HepG2 (cell line): ENCODE measurements at regions not wholly inside any gene's neighbourhood (a gene's known extent, or its start where the extent isn't known, plus 50 kb on each side); places are given as distances from the start of the nearest gene placed in this dataset.

Source experiments
- ATAC-seq: fragments of 200-7000 bp; cut with Tn5 transposase; 3 replicates; pipeline ENCODE4 v1.9.1; 2020; ENCODE audit warnings: mild to moderate bottlenecking, moderate library complexity
- BruUV-seq: library from RNA; stranded (reverse); fragments of 400-500 nt; replicated peaks from 2 replicates; lab custom pipeline; 2021; lab: Mats Ljungman, UMichigan
- CTCF ChIA-PET: fragments of 300-600 bp; formaldehyde crosslinking; extraction: SDS; loops from one replicate; lab custom pipeline; 2021; ENCODE audit warnings: low total read pairs, inconsistent platforms, low intra/inter-chr PET ratio; lab: Yijun Ruan, JAX
- POLR2A ChIA-PET: fragments of 350-600 bp; sonication (Branson Sonifier 250); formaldehyde crosslinking; loops from one replicate; lab custom pipeline; 2020; ENCODE audit warnings: antibody characterized with exemption, inconsistent platforms; lab: Yijun Ruan, JAX
- DNase-seq: peaks from one replicate; pipeline ENCODE4 v3.0.0-alpha.2; 2015; ENCODE audit warnings: low spot score
- FAIRE-seq: peaks from 3 replicates; lab custom pipeline; 2011; peaks lifted over from hg19 to GRCh38; lab: Jason Lieb, UNC
- H2AFZ ChIP-seq: one replicate; pipeline ENCODE4 v1.6.1; 2011; ENCODE audit warnings: low read length, inconsistent platforms
- H3K27ac ChIP-seq: fragments of 300-600 bp; 3 replicates; pipeline ENCODE4 v1.8.0; 2011; ENCODE audit warnings: mixed run types, mild to moderate bottlenecking, mixed read lengths, low read length, inconsistent platforms; ENCODE audit not compliant: insufficient read depth; ENCODE audit errors: extremely low read length
- H3K27me3 ChIP-seq, 2 experiments: fragments of 200-600 bp in 1 of 2; 2 replicates in 1 of 2; 3 replicates in 1 of 2; pipeline versions ENCODE4 v1.6.0 to v1.8.0; 2011; ENCODE audit warnings: low read length in 2 of 2, mild to moderate bottlenecking in 2 of 2, moderate library complexity in 2 of 2, inconsistent platforms in 1 of 2; ENCODE audit not compliant: insufficient read depth in 2 of 2, control insufficient read depth in 1 of 2
- H3K36me3 ChIP-seq, 2 experiments: fragments of 200-600 bp in 1 of 2; replicated peaks in 1 of 2; 2 replicates in 1 of 2; 3 replicates in 1 of 2; pipeline versions ENCODE4 v1.5.1 to v1.8.0; 2011; ENCODE audit warnings: low read length in 2 of 2, inconsistent platforms in 1 of 2; ENCODE audit not compliant: insufficient read depth in 2 of 2, control insufficient read depth in 1 of 2
- H3K4me1 ChIP-seq: 2 replicates; pipeline ENCODE4 v1.5.1; 2012; ENCODE audit warnings: low read length, inconsistent platforms; ENCODE audit not compliant: insufficient read depth
- H3K4me2 ChIP-seq: 2 replicates; pipeline ENCODE4 v1.6.0; 2011; ENCODE audit warnings: low read depth, low read length, inconsistent platforms
- H3K4me3 ChIP-seq, 3 experiments: fragments of 200-600 bp in 1 of 3; sonication (generic), shearing (Covaris generic) in 1 of 3; replicated peaks in 1 of 3; 2 replicates each; pipeline ENCODE4 v1.5.1; 2011 to 2016; ENCODE audit warnings: low read length in 3 of 3, inconsistent platforms in 2 of 3, low read depth in 2 of 3, mild to moderate bottlenecking in 2 of 3, control low read depth in 1 of 3, mixed read lengths in 1 of 3; ENCODE audit not compliant: insufficient read depth in 1 of 3
- H3K79me2 ChIP-seq: one replicate; pipeline ENCODE4 v1.6.1; 2011; ENCODE audit warnings: low read length, inconsistent platforms; ENCODE audit not compliant: insufficient read depth
- H3K9ac ChIP-seq: 2 replicates; pipeline ENCODE4 v1.6.0; 2011; ENCODE audit warnings: mild to moderate bottlenecking, low read depth, low read length, inconsistent platforms; ENCODE audit not compliant: insufficient read depth
- H3K9me3 ChIP-seq: 2 replicates; pipeline ENCODE4 v1.5.1; 2012; ENCODE audit warnings: mild to moderate bottlenecking, low read length
- H4K20me1 ChIP-seq: 2 replicates; pipeline ENCODE4 v1.6.0; 2011; ENCODE audit warnings: inconsistent platforms, mild to moderate bottlenecking, low read length, moderate library complexity; ENCODE audit not compliant: insufficient read depth
- DMTF1 ChIP-seq: sonication (generic); formaldehyde crosslinking; IDR thresholded peaks from 2 replicates; pipeline ENCODE4 v1.4.0; 2020; ENCODE audit warnings: mild to moderate bottlenecking, missing genetic modification reagents
- PRDM10 ChIP-seq: sonication (generic); formaldehyde crosslinking; IDR thresholded peaks from 2 replicates; pipeline ENCODE4 v1.4.0; 2020; ENCODE audit warnings: low read depth, missing genetic modification reagents
- ZBTB43 ChIP-seq: sonication (generic); formaldehyde crosslinking; conservative IDR thresholded peaks from 2 replicates; pipeline ENCODE4 v1.4.0; 2020; ENCODE audit warnings: missing genetic modification reagents
- ZNF414 ChIP-seq: sonication (generic); formaldehyde crosslinking; IDR thresholded peaks from 2 replicates; pipeline ENCODE4 v1.5.0; 2020; ENCODE audit warnings: missing genetic modification reagents
- WGBS: methylation state at CpG from one replicate; pipeline ENCODE4 v1.1.6; 2017; ENCODE audit warnings: low lambda C conversion rate; 5-methylcytosine and 5-hydroxymethylcytosine counted together
- in situ Hi-C: cut with HindIII; loops from 2 replicates; pipeline ENCODE4 v1.10.0; 2017; ENCODE audit warnings: low pct_unique_long_range_greater_than_20kb; ENCODE audit not compliant: extremely low pct_ligation_motif_present
- intact Hi-C: fragments of 100-400 bp; cut with micrococcal nuclease; formaldehyde crosslinking; loops from one replicate; pipeline ENCODE4 v1.10.0; 2022; ENCODE audit not compliant: unreplicated experiment

GRCh38 chr3:153845311-153845710, 275.9 kb upstream of the ARHGEF26 start:
- no TSS peak for BruUV-seq
- Histone ChIP-seq H3K9ac (no peak overlapping the region), H3K27me3 (no peaks in the 10 kb centered on the region), H3K36me3 (no peaks in the 10 kb centered on the region), H3K4me1 (no peaks in the 10 kb centered on the region), H3K4me3 (no peak overlapping the region), H3K27ac (no peak overlapping the region), H4K20me1 (no peaks in the 10 kb centered on the region), H3K4me2 (no peak overlapping the region), H2AFZ (no peak overlapping the region), H3K9me3 (no peaks in the 10 kb centered on the region), H3K79me2 (no peaks in the 10 kb centered on the region)
- 40% methylated on average over 4 of the region's 4 CpGs for WGBS
- in situ Hi-C loops (no loop called here), intact Hi-C loops (no loop called here)
- CTCF ChIA-PET: no interaction called here
- no peak for TF ChIP-seq PRDM10 (CRISPR knock-in tag)
- TF ChIP-seq DMTF1: no peak
- TF ChIP-seq ZNF414 (CRISPR knock-in tag): no peak
- no peak for TF ChIP-seq ZBTB43 (CRISPR knock-in tag)
- FAIRE-seq (no peak), DNase-seq (no peak), ATAC-seq (no peak)
- POLR2A ChIA-PET: no interaction called here
